Lung microvascular endothelial cell (primary cell): ENCODE measurements at regions not wholly inside any gene's neighbourhood (a gene's known extent, or its start where the extent isn't known, plus 50 kb on each side); places are given as distances from the start of the nearest gene placed in this dataset.

ENCODE experiments used
- DNase-seq, 2 donors: peaks; one replicate each; pipeline versions ENCODE4 v3.0.0 to v3.0.0-alpha.2; 2010; ENCODE audit warnings: low read depth in 2 of 2

- no peak for DNase-seq
Observed at GRCh38 chr5:143870362-143870761, 58.4 kb downstream of the HMHB1 start.

GRCh38 chr5:143870871-143871632, 59.1 kb downstream of the HMHB1 start:
- no peak for DNase-seq

- no peak for DNase-seq
Observed at GRCh38 chr5:143871672-143872071, 59.7 kb downstream of the HMHB1 start.

- DNase-seq = no peak
Observed at GRCh38 chr5:143874312-143874711, 62.4 kb downstream of the HMHB1 start.

GRCh38 chr5:143877196-143877595, 65.2 kb downstream of the HMHB1 start:
- DNase-seq = no peak

- DNase-seq = no peak
Observed at GRCh38 chr5:143878430-143878829, 66.5 kb downstream of the HMHB1 start.

- no peak for DNase-seq
Observed at GRCh38 chr5:143879646-143880045, 67.7 kb downstream of the HMHB1 start.

GRCh38 chr5:143880178-143880577, 68.2 kb downstream of the HMHB1 start:
- no peak for DNase-seq

- no peak for DNase-seq
Observed at GRCh38 chr5:143882520-143882919, 70.6 kb downstream of the HMHB1 start.

- DNase-seq = no peak
Observed at GRCh38 chr5:143886096-143886495, 74.1 kb downstream of the HMHB1 start.

- DNase-seq = peak in 1 of 2 donors; percentile 52
Observed at GRCh38 chr5:143886651-143887638, 75.0 kb downstream of the HMHB1 start.

- peak in 1 of 2 donors; percentile 13 for DNase-seq
Observed at GRCh38 chr5:143887903-143888665, 76.1 kb downstream of the HMHB1 start.

- no peak for DNase-seq
Observed at GRCh38 chr5:143888912-143889311, 77.0 kb downstream of the HMHB1 start.

GRCh38 chr5:143889986-143890385, 78.0 kb downstream of the HMHB1 start:
- DNase-seq = no peak

- no peak for DNase-seq
Observed at GRCh38 chr5:143890487-143890886, 78.5 kb downstream of the HMHB1 start.

GRCh38 chr5:143892271-143892670, 80.3 kb downstream of the HMHB1 start:
- DNase-seq = no peak

- DNase-seq = no peak
Observed at GRCh38 chr5:143892908-143893307, 80.9 kb downstream of the HMHB1 start.

GRCh38 chr5:143893638-143894037, 81.7 kb downstream of the HMHB1 start:
- no peak for DNase-seq

GRCh38 chr5:143896516-143896915, 84.6 kb downstream of the HMHB1 start:
- DNase-seq = no peak

GRCh38 chr5:143896966-143897365, 85.0 kb downstream of the HMHB1 start:
- peak in 1 of 2 donors; percentile 67 for DNase-seq

GRCh38 chr5:143898381-143898780, 86.4 kb downstream of the HMHB1 start:
- no peak for DNase-seq
